Mesenchymal stem cell (in vitro differentiated cells and primary cell): ENCODE measurements at regions not wholly inside any gene's neighbourhood (a gene's known extent, or its start where the extent isn't known, plus 50 kb on each side); places are given as distances from the start of the nearest gene placed in this dataset.

Source experiments
- DNase-seq: peaks from one replicate; pipeline ENCODE4 v3.0.0-alpha.2; 2013
- H2AFZ ChIP-seq: one replicate; pipeline ENCODE4 v1.6.1; 2013; ENCODE audit warnings: low read depth, mild to moderate bottlenecking, control low read depth, inconsistent platforms, low read length, moderate library complexity
- H2AK5ac ChIP-seq: 2 replicates; pipeline ENCODE4 v1.6.1; 2013; ENCODE audit warnings: low read length, moderate library complexity, mild to moderate bottlenecking, inconsistent platforms; ENCODE audit not compliant: severe bottlenecking
- H2BK120ac ChIP-seq: one replicate; pipeline ENCODE4 v1.6.1; 2013; ENCODE audit warnings: low read depth, mild to moderate bottlenecking, inconsistent platforms, low read length, moderate library complexity
- H2BK12ac ChIP-seq, 2 experiments: one replicate each; pipeline ENCODE4 v1.6.1; 2013; ENCODE audit warnings: inconsistent platforms in 2 of 2, low read length in 2 of 2, mild to moderate bottlenecking in 2 of 2, moderate library complexity in 2 of 2, control low read depth in 1 of 2
- H2BK15ac ChIP-seq: one replicate; pipeline ENCODE4 v1.6.1; 2013; ENCODE audit warnings: mild to moderate bottlenecking, low read depth, inconsistent platforms; ENCODE audit not compliant: poor library complexity, severe bottlenecking
- H2BK5ac ChIP-seq: 2 replicates; pipeline ENCODE4 v1.6.1; 2013; ENCODE audit warnings: low read depth, mild to moderate bottlenecking, low read length, control low read depth, inconsistent platforms; ENCODE audit not compliant: poor library complexity, severe bottlenecking
- H3K14ac ChIP-seq, 2 experiments: one replicate each; pipeline ENCODE4 v1.6.1; 2013; ENCODE audit warnings: inconsistent platforms in 2 of 2, low read length in 2 of 2, control low read depth in 1 of 2, mild to moderate bottlenecking in 1 of 2, moderate library complexity in 1 of 2
- H3K18ac ChIP-seq, 2 experiments: one replicate each; pipeline ENCODE4 v1.6.1; 2013; ENCODE audit warnings: inconsistent platforms in 2 of 2, low read length in 2 of 2, control low read depth in 1 of 2, low read depth in 1 of 2, mild to moderate bottlenecking in 1 of 2
- H3K23ac ChIP-seq, 2 experiments: one replicate each; pipeline ENCODE4 v1.6.1; 2013; ENCODE audit warnings: inconsistent platforms in 2 of 2, low read length in 2 of 2, mild to moderate bottlenecking in 2 of 2, moderate library complexity in 2 of 2, control low read depth in 1 of 2
- H3K27ac ChIP-seq: 2 replicates; pipeline ENCODE4 v1.5.1; 2013; ENCODE audit warnings: mild to moderate bottlenecking, moderate library complexity, low read length, control low read depth, inconsistent platforms; ENCODE audit not compliant: poor library complexity, severe bottlenecking
- H3K27me3 ChIP-seq, 2 experiments: 2 replicates each; pipeline versions ENCODE4 v1.6.1 to v1.7.0; 2013; ENCODE audit warnings: low read length in 2 of 2, mild to moderate bottlenecking in 2 of 2, moderate library complexity in 2 of 2, control low read depth in 1 of 2, inconsistent platforms in 1 of 2; ENCODE audit not compliant: control insufficient read depth in 1 of 2, insufficient read depth in 1 of 2
- H3K36me3 ChIP-seq, 2 experiments: 2 replicates each; pipeline versions ENCODE4 v1.6.1 to v1.7.0; 2013; ENCODE audit warnings: low read length in 2 of 2, control low read depth in 1 of 2, inconsistent platforms in 1 of 2, low read depth in 1 of 2, mild to moderate bottlenecking in 1 of 2; ENCODE audit not compliant: insufficient read depth in 2 of 2, control insufficient read depth in 1 of 2
- H3K4ac ChIP-seq, 2 experiments: one replicate each; pipeline ENCODE4 v1.6.1; 2013; ENCODE audit warnings: inconsistent platforms in 2 of 2, low read length in 2 of 2, mild to moderate bottlenecking in 2 of 2, moderate library complexity in 2 of 2, control low read depth in 1 of 2, low read depth in 1 of 2
- H3K4me1 ChIP-seq: 2 replicates; pipeline ENCODE4 v1.6.1; 2013; ENCODE audit warnings: low read depth, low read length, control low read depth; ENCODE audit not compliant: control insufficient read depth, insufficient read depth
- H3K4me2 ChIP-seq: 2 replicates; pipeline ENCODE4 v1.6.1; 2013; ENCODE audit warnings: low read length, mild to moderate bottlenecking, inconsistent platforms; ENCODE audit not compliant: poor library complexity, severe bottlenecking
- H3K4me3 ChIP-seq, 2 experiments: 2 replicates each; pipeline versions ENCODE4 v1.5.1 to v1.7.0; 2013; ENCODE audit warnings: low read length in 2 of 2, mild to moderate bottlenecking in 2 of 2, control low read depth in 1 of 2, low read depth in 1 of 2; ENCODE audit not compliant: insufficient read depth in 1 of 2
- H3K79me1 ChIP-seq: replicated peaks from 2 replicates; pipeline ENCODE4 v1.6.1; 2013; ENCODE audit warnings: mild to moderate bottlenecking, control low read depth, low read length, inconsistent platforms; ENCODE audit not compliant: poor library complexity, severe bottlenecking
- H3K9ac ChIP-seq: 2 replicates; pipeline ENCODE4 v1.7.0; 2013; ENCODE audit warnings: mild to moderate bottlenecking, low read length, moderate library complexity
- H3K9me3 ChIP-seq: 2 replicates; pipeline ENCODE4 v1.7.0; 2013; ENCODE audit warnings: mild to moderate bottlenecking, low read length; ENCODE audit not compliant: control insufficient read depth
- H4K8ac ChIP-seq: one replicate; pipeline ENCODE4 v1.6.1; 2013; ENCODE audit warnings: inconsistent platforms, mild to moderate bottlenecking, low read length, moderate library complexity
- H4K91ac ChIP-seq: one replicate; pipeline ENCODE4 v1.6.1; 2013; ENCODE audit warnings: mild to moderate bottlenecking, low read length, inconsistent platforms
- WGBS: methylation state at CpG from one replicate; pipeline ENCODE4 v1.1.7; 2013; ENCODE audit warnings: mixed read lengths; 5-methylcytosine and 5-hydroxymethylcytosine counted together

- Histone ChIP-seq H3K4me3 (no peak overlapping the region), H4K91ac (no peak overlapping the region), H3K9ac (no peak overlapping the region), H3K18ac (no peak overlapping the region), H2BK120ac (no peak overlapping the region), H3K23ac (no peak overlapping the region), H3K4me2 (no peak overlapping the region), H2BK15ac (no peak overlapping the region), H2BK5ac (no peak overlapping the region), H4K8ac (no peak overlapping the region), H2BK12ac (no peak overlapping the region), H3K79me1 (peaks cover 5% of the 10 kb centered on the region), H3K4me1 (peaks cover 6% of the 10 kb centered on the region), H3K4ac (no peak overlapping the region), H3K27me3 (no peaks in the 10 kb centered on the region), H3K14ac (no peak overlapping the region), H3K27ac (no peak overlapping the region), H3K9me3 (no peaks in the 10 kb centered on the region), H2AK5ac (no peak overlapping the region), H2AFZ (no peak overlapping the region), H3K36me3 (no peaks in the 10 kb centered on the region)
- WGBS: 76% methylated on average over 4 of the region's 5 CpGs
- DNase-seq: no peak
These were observed 105.6 kb upstream of the ROPN1 start for GRCh38 chr3:124097362-124098131.

- no peak overlapping the region for H3K14ac ChIP-seq
- no peak overlapping the region for H3K9ac ChIP-seq
- H3K9me3 ChIP-seq: no peaks in the 10 kb centered on the region
- H2AK5ac ChIP-seq: no peak overlapping the region
- H2AFZ ChIP-seq: no peak overlapping the region
- H3K4ac ChIP-seq: no peak overlapping the region
- H3K27ac ChIP-seq: no peak overlapping the region
- H3K27me3 ChIP-seq: no peaks in the 10 kb centered on the region
- 84% methylated on average over 1 of the region's 2 CpGs for WGBS
- H2BK120ac ChIP-seq: no peak overlapping the region
- no peak for DNase-seq
- no peak overlapping the region for H4K91ac ChIP-seq
- no peak overlapping the region for H3K4me3 ChIP-seq
- no peak overlapping the region for H2BK5ac ChIP-seq
- no peak overlapping the region for H2BK15ac ChIP-seq
- no peak overlapping the region for H3K18ac ChIP-seq
- H3K23ac ChIP-seq: no peak overlapping the region
- no peak overlapping the region for H3K4me2 ChIP-seq
- H2BK12ac ChIP-seq: no peak overlapping the region
- no peaks in the 10 kb centered on the region for H3K36me3 ChIP-seq
- H3K79me1 ChIP-seq: peaks cover 4% of the 10 kb centered on the region
- no peak overlapping the region for H4K8ac ChIP-seq
- H3K4me1 ChIP-seq: no peaks in the 10 kb centered on the region
These were observed 109.7 kb upstream of the ROPN1 start for GRCh38 chr3:124101643-124102042.

GRCh38 chr3:124107104-124107890 is 115.4 kb upstream of the ROPN1 start:
- H2AFZ ChIP-seq: no peak overlapping the region
- H3K18ac ChIP-seq: no peak overlapping the region
- H3K27ac ChIP-seq: no peak overlapping the region
- H3K27me3 ChIP-seq: no peaks in the 10 kb centered on the region
- no peak overlapping the region for H3K4me2 ChIP-seq
- H3K4me3 ChIP-seq: no peak overlapping the region
- DNase-seq: no peak
- no peak overlapping the region for H3K23ac ChIP-seq
- H3K9me3 ChIP-seq: no peaks in the 10 kb centered on the region
- H3K14ac ChIP-seq: no peak overlapping the region
- peak overlapping the region; percentile 74 for H3K9ac ChIP-seq
- no peak overlapping the region for H2BK12ac ChIP-seq
- H3K79me1 ChIP-seq: no peaks in the 10 kb centered on the region
- no peak overlapping the region for H4K8ac ChIP-seq
- H2BK120ac ChIP-seq: no peak overlapping the region
- 79% methylated on average over 3 of the region's 4 CpGs for WGBS
- no peak overlapping the region for H2BK5ac ChIP-seq
- no peak overlapping the region for H2AK5ac ChIP-seq
- H3K36me3 ChIP-seq: no peaks in the 10 kb centered on the region
- no peak overlapping the region for H3K4ac ChIP-seq
- H4K91ac ChIP-seq: no peak overlapping the region
- H3K4me1 ChIP-seq: no peaks in the 10 kb centered on the region
- no peak overlapping the region for H2BK15ac ChIP-seq

GRCh38 chr3:124108446-124108845 is 116.5 kb upstream of the ROPN1 start:
- Histone ChIP-seq H3K18ac (no peak overlapping the region), H3K14ac (no peak overlapping the region), H2BK5ac (no peak overlapping the region), H3K4ac (no peak overlapping the region), H4K8ac (no peak overlapping the region), H3K9me3 (no peaks in the 10 kb centered on the region), H2BK120ac (no peak overlapping the region), H2AFZ (no peak overlapping the region), H3K23ac (no peak overlapping the region), H3K79me1 (no peaks in the 10 kb centered on the region), H3K27ac (no peak overlapping the region), H3K4me2 (no peak overlapping the region), H2AK5ac (no peak overlapping the region), H2BK15ac (no peak overlapping the region), H3K4me1 (no peaks in the 10 kb centered on the region), H2BK12ac (no peak overlapping the region), H3K4me3 (no peak overlapping the region), H3K27me3 (no peaks in the 10 kb centered on the region), H3K36me3 (no peaks in the 10 kb centered on the region), H4K91ac (no peak overlapping the region), H3K9ac (no peak overlapping the region)
- DNase-seq: no peak
- WGBS: 60% methylated on average over 1 of the region's 1 CpG
